Esophagus muscularis mucosa (tissue), 4 donors: ENCODE measurements at regions not wholly inside any gene's neighbourhood (a gene's known extent, or its start where the extent isn't known, plus 50 kb on each side); places are given as distances from the start of the nearest gene placed in this dataset.
"Not testable (repeated sequence)": the region's sequence is repeated elsewhere in the genome, so short reads cannot be mapped to it uniquely, and the experiment has no call there.

Source experiments
- DNase-seq: peaks from one replicate; pipeline ENCODE4 v3.0.0-alpha.2; 2017; ENCODE audit errors: extremely low spot score
- H3K27ac ChIP-seq, 4 donors: fragments of 200-600 bp; sonication (generic); replicated peaks in 1 of 4; 1 replicate in 3 of 4; 2 replicates in 1 of 4; pipeline ENCODE4 v1.5.1; 2016 to 2019; ENCODE audit warnings: mild to moderate bottlenecking in 1 of 4
- H3K27me3 ChIP-seq, 4 donors: fragments of 200-600 bp; sonication (generic); one replicate each; pipeline versions ENCODE4 v1.5.1 to v1.6.0; 2016 to 2019
- H3K36me3 ChIP-seq, 4 donors: fragments of 200-600 bp; sonication (generic); one replicate each; pipeline ENCODE4 v1.5.1; 2016 to 2019
- H3K4me1 ChIP-seq, 4 donors: fragments of 200-600 bp; sonication (generic); one replicate each; pipeline ENCODE4 v1.5.1; 2016 to 2019
- H3K4me3 ChIP-seq, 4 donors: fragments of 200-600 bp; sonication (generic); 1 replicate in 2 of 4; 2 replicates in 2 of 4; pipeline ENCODE4 v1.5.1; 2016 to 2019; ENCODE audit warnings: mild to moderate bottlenecking in 4 of 4, moderate library complexity in 1 of 4
- H3K9me3 ChIP-seq, 4 donors: fragments of 200-600 bp; sonication (generic); 1 replicate in 3 of 4; 2 replicates in 1 of 4; pipeline ENCODE4 v1.5.1; 2016 to 2019
- EP300 ChIP-seq: sonication (generic); formaldehyde crosslinking; IDR thresholded peaks from one replicate; pipeline ENCODE4 v1.6.1; 2017; ENCODE audit warnings: antibody characterized with exemption
- POLR2A ChIP-seq: fragments of 450-650 bp; IDR thresholded peaks from one replicate; pipeline ENCODE4 v1.6.1; 2017; ENCODE audit warnings: antibody characterized with exemption, moderate library complexity, mild to moderate bottlenecking, low read depth
- POLR2AphosphoS5 ChIP-seq, 2 donors: sonication (generic); formaldehyde crosslinking; IDR thresholded peaks; one replicate each; pipeline ENCODE4 v1.6.1; 2017; ENCODE audit warnings: antibody characterized with exemption in 2 of 2
- WGBS: methylation state at CpG from one replicate; pipeline ENCODE4 v1.1.5; 2018; 5-methylcytosine and 5-hydroxymethylcytosine counted together
- intact Hi-C: fragments of 100-400 bp; cut with DNase I; formaldehyde crosslinking; loops from one replicate; pipeline ENCODE4 v1.15.1; 2023
- TF ChIP-seq, protein P1 (sequence below), 3 experiments: fragments of 200-600 bp in 2 of 3; fragments of 450-650 bp in 1 of 3; sonication (generic) in 2 of 3; IDR thresholded peaks; one replicate each; pipeline ENCODE4 v1.5.1; 2017 to 2019; ENCODE audit warnings: antibody characterized with exemption in 3 of 3, mild to moderate bottlenecking in 2 of 3, moderate library complexity in 1 of 3

- Histone ChIP-seq H3K27ac (no peak overlapping the region), H3K27me3 (no peaks in the 10 kb centered on the region), H3K9me3 (peaks cover 0 to 7% (median 3%) of the 10 kb centered on the region in 4 donors), H3K36me3 (no peaks in the 10 kb centered on the region), H3K4me1 (no peaks in the 10 kb centered on the region), H3K4me3 (no peak overlapping the region)
- TF ChIP-seq, protein P1, sequence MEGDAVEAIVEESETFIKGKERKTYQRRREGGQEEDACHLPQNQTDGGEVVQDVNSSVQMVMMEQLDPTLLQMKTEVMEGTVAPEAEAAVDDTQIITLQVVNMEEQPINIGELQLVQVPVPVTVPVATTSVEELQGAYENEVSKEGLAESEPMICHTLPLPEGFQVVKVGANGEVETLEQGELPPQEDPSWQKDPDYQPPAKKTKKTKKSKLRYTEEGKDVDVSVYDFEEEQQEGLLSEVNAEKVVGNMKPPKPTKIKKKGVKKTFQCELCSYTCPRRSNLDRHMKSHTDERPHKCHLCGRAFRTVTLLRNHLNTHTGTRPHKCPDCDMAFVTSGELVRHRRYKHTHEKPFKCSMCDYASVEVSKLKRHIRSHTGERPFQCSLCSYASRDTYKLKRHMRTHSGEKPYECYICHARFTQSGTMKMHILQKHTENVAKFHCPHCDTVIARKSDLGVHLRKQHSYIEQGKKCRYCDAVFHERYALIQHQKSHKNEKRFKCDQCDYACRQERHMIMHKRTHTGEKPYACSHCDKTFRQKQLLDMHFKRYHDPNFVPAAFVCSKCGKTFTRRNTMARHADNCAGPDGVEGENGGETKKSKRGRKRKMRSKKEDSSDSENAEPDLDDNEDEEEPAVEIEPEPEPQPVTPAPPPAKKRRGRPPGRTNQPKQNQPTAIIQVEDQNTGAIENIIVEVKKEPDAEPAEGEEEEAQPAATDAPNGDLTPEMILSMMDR (IDR thresholded peaks at IDR 0.05): no peak
- TF ChIP-seq POLR2A: no peak
- TF ChIP-seq POLR2AphosphoS5 (IDR thresholded peaks at IDR 0.05): no peak
- intact Hi-C loops: no loop called here
- no peak for DNase-seq
- WGBS: 24% methylated on average over 1 of the region's 1 CpG
These were observed 115.1 kb upstream of the KIF2A start for GRCh38 chr5:62190931-62191330.

DNA sequence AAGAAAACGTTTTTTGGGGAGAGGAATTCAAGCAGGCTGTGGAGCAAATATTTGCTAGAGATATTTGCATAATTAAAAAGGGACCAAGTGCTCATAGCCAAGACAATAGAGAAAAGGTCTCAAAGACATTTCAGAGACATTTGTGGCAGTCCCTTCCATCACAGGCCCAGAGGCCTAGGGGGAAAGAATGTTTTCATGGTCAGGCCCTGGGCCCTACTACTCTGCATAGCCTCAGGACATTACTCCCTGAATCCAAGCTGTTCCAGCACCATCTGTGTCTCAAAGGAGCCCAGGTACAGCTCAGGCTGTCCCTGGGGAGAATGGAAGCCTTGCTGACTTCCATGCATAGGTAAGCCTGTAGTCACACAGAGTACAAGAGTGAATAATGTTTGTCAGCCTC, 113.0 kb upstream of the KIF2A start:
- WGBS: 57% methylated on average over 1 of the region's 1 CpG
- no peak overlapping the region for H3K27ac ChIP-seq
- H3K36me3 ChIP-seq: no peaks in the 10 kb centered on the region
- peaks cover 0 to 7% (median 3%) of the 10 kb centered on the region in 4 donors for H3K9me3 ChIP-seq
- no peak for DNase-seq
- no peak overlapping the region for H3K4me3 ChIP-seq
- no peak for TF ChIP-seq EP300
- H3K4me1 ChIP-seq: no peaks in the 10 kb centered on the region
- intact Hi-C loops: no loop called here
- H3K27me3 ChIP-seq: no peaks in the 10 kb centered on the region

GRCh38 chr5:62196532-62196931, 109.5 kb upstream of the KIF2A start:
- H3K27ac ChIP-seq, H3K4me3 ChIP-seq, DNase-seq, H3K4me1 ChIP-seq, H3K36me3 ChIP-seq, H3K27me3 ChIP-seq, H3K9me3 ChIP-seq, intact Hi-C loops: not testable (repeated sequence)
- WGBS: 78% methylated on average over 5 of the region's 5 CpGs

GRCh38 chr5:62197697-62198096, 108.3 kb upstream of the KIF2A start:
- Histone ChIP-seq H3K4me3 (no peak overlapping the region), H3K27ac (no peak overlapping the region), H3K4me1 (no peaks in the 10 kb centered on the region), H3K36me3 (no peaks in the 10 kb centered on the region), H3K9me3 (peaks cover 0 to 5% (median 2%) of the 10 kb centered on the region in 4 donors), H3K27me3 (no peaks in the 10 kb centered on the region)
- no peak for DNase-seq
- intact Hi-C loops: no loop called here
- 88% methylated on average over 2 of the region's 2 CpGs for WGBS
- TF ChIP-seq EP300 (no peak), POLR2A (no peak), POLR2AphosphoS5 (IDR thresholded peaks at IDR 0.05) (no peak)
- TF ChIP-seq, protein P1 (IDR thresholded peaks at IDR 0.05): no peak

- WGBS: 75% methylated on average over 2 of the region's 2 CpGs
- TF ChIP-seq, protein P1 (IDR thresholded peaks at IDR 0.05): no peak
- TF ChIP-seq POLR2A (no peak), EP300 (no peak), POLR2AphosphoS5 (IDR thresholded peaks at IDR 0.05) (no peak)
These were observed 107.6 kb upstream of the KIF2A start for GRCh38 chr5:62198421-62198820.

More at GRCh38 chr5:62198421-62198820, 107.6 kb upstream of the KIF2A start:
- Histone ChIP-seq H3K27ac (no peak overlapping the region), H3K9me3 (peaks cover 0 to 2% (median 0%) of the 10 kb centered on the region in 4 donors), H3K27me3 (no peaks in the 10 kb centered on the region), H3K36me3 (no peaks in the 10 kb centered on the region), H3K4me1 (no peaks in the 10 kb centered on the region), H3K4me3 (no peak overlapping the region)
- DNase-seq: no peak
- intact Hi-C loops: no loop called here
